Tibial nerve (tissue), 4 donors: ENCODE measurements at regions not wholly inside any gene's neighbourhood (a gene's known extent, or its start where the extent isn't known, plus 50 kb on each side); places are given as distances from the start of the nearest gene placed in this dataset.

Source experiments
- DNase-seq, 2 donors: peaks; one replicate each; pipeline ENCODE4 v3.0.0-alpha.2; 2019; ENCODE audit warnings: low spot score in 2 of 2
- H3K27ac ChIP-seq, 4 donors: fragments of 200-600 bp; sonication (generic) in 3 of 4; one replicate each; pipeline ENCODE4 v1.5.1; 2017 to 2019; ENCODE audit warnings: mild to moderate bottlenecking in 1 of 4
- H3K27me3 ChIP-seq, 2 donors: fragments of 200-600 bp; sonication (generic) in 1 of 2; one replicate each; pipeline versions ENCODE4 v1.5.1 to v1.6.0; 2017 to 2019
- H3K36me3 ChIP-seq, 3 donors: fragments of 200-600 bp; sonication (generic); one replicate each; pipeline ENCODE4 v1.5.1; 2018 to 2019
- H3K4me1 ChIP-seq, 4 donors: fragments of 200-600 bp; sonication (generic) in 3 of 4; one replicate each; pipeline ENCODE4 v1.5.1; 2017 to 2019
- H3K4me3 ChIP-seq, 4 donors: fragments of 200-600 bp; sonication (generic) in 3 of 4; one replicate each; pipeline ENCODE4 v1.5.1; 2017 to 2019; ENCODE audit warnings: mild to moderate bottlenecking in 1 of 4, moderate library complexity in 1 of 4
- H3K9me3 ChIP-seq, 4 donors: fragments of 200-600 bp; sonication (generic) in 3 of 4; one replicate each; pipeline ENCODE4 v1.5.1; 2017 to 2019
- CTCF ChIP-seq, 5 experiments: fragments of 200-600 bp in 3 of 5; fragments of 450-650 bp in 2 of 5; sonication (generic) in 3 of 5; IDR thresholded peaks; one replicate each; pipeline ENCODE4 v1.5.1; 2016 to 2019; ENCODE audit warnings: antibody characterized with exemption in 5 of 5, mild to moderate bottlenecking in 3 of 5, moderate library complexity in 2 of 5
- EP300 ChIP-seq, 2 donors: sonication (generic); formaldehyde crosslinking; IDR thresholded peaks; one replicate each; pipeline ENCODE4 v1.6.1; 2017; ENCODE audit warnings: antibody characterized with exemption in 2 of 2, mild to moderate bottlenecking in 1 of 2
- POLR2A ChIP-seq, 2 donors: fragments of 450-650 bp; IDR thresholded peaks; one replicate each; pipeline ENCODE4 v1.6.1; 2017; ENCODE audit warnings: antibody characterized with exemption in 2 of 2, mild to moderate bottlenecking in 2 of 2, moderate library complexity in 2 of 2
- WGBS, 2 donors: methylation state at CpG; one replicate each; pipeline ENCODE4 v1.1.5; 2018; 5-methylcytosine and 5-hydroxymethylcytosine counted together

GRCh38 chr3:157647820-157648219, 144.6 kb upstream of the VEPH1 start:
- peaks cover 0 to 3% (median 0%) of the 10 kb centered on the region in 4 donors for H3K4me1 ChIP-seq

GRCh38 chr3:157639756-157640426, 136.7 kb upstream of the VEPH1 start:
- TF ChIP-seq CTCF (IDR thresholded peaks at IDR 0.05) (no peak), EP300 (IDR thresholded peaks at IDR 0.05) (no peak)
- Histone ChIP-seq H3K27me3 (no peaks in the 10 kb centered on the region), H3K27ac (no peak overlapping the region), H3K4me3 (no peak overlapping the region), H3K9me3 (peaks cover 0 to 21% (median 3%) of the 10 kb centered on the region in 4 donors), H3K36me3 (no peaks in the 10 kb centered on the region), H3K4me1 (no peaks in the 10 kb centered on the region)
- WGBS, 2 donors, result 72 to 75% methylated on average over 2 of the region's 2 CpGs
- no peak for DNase-seq

More at GRCh38 chr3:157647820-157648219, 144.6 kb upstream of the VEPH1 start:
- Histone ChIP-seq H3K4me3 (no peak overlapping the region), H3K9me3 (no peaks in the 10 kb centered on the region), H3K27ac (no peak overlapping the region), H3K36me3 (no peaks in the 10 kb centered on the region), H3K27me3 (no peaks in the 10 kb centered on the region)
- TF ChIP-seq CTCF (IDR thresholded peaks at IDR 0.05) (no peak), POLR2A (IDR thresholded peaks at IDR 0.05) (no peak), EP300 (IDR thresholded peaks at IDR 0.05) (no peak)
- DNase-seq, result no peak
- 89 to 91% methylated on average over 4 of the region's 4 CpGs for WGBS, 2 donors

GRCh38 chr3:157637866-157638265, 134.7 kb upstream of the VEPH1 start:
- Histone ChIP-seq H3K27me3 (no peaks in the 10 kb centered on the region), H3K4me1 (no peaks in the 10 kb centered on the region), H3K9me3 (peaks cover 0 to 21% (median 3%) of the 10 kb centered on the region in 4 donors), H3K27ac (no peak overlapping the region), H3K36me3 (no peaks in the 10 kb centered on the region), H3K4me3 (no peak overlapping the region)
- 69 to 70% methylated on average over 1 of the region's 1 CpG for WGBS, 2 donors
- no peak for DNase-seq
- no peak for TF ChIP-seq EP300 (IDR thresholded peaks at IDR 0.05)
- no peak for TF ChIP-seq CTCF (IDR thresholded peaks at IDR 0.05)
- no peak for TF ChIP-seq POLR2A (IDR thresholded peaks at IDR 0.05)

DNA sequence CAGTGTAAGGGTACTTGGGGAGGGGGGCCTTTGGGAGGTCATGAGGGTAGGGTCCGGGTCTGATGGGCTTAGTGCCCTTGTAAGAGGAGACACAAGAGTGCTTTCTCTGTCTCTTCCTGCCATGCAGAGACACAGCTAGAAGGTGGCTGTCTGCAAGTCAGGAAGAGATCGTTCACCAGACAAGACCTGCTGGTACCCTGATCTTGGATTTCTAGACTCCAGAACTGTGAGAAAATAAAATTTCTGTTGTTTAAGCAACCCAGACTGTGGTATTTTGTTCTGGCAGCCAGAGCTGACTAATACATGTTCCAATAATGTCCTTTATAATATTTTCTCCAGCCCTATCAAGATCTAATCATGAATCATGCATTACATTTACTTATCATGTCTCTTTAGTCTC, 130.0 kb upstream of the VEPH1 start:
- Histone ChIP-seq H3K9me3 (peaks cover 0 to 15% (median 2%) of the 10 kb centered on the region in 4 donors), H3K27ac (no peak overlapping the region), H3K36me3 (no peaks in the 10 kb centered on the region), H3K4me3 (no peak overlapping the region), H3K27me3 (no peaks in the 10 kb centered on the region), H3K4me1 (no peaks in the 10 kb centered on the region)
- TF ChIP-seq POLR2A (IDR thresholded peaks at IDR 0.05) (no peak), EP300 (IDR thresholded peaks at IDR 0.05) (no peak), CTCF (IDR thresholded peaks at IDR 0.05) (no peak)
- no peak for DNase-seq
- WGBS, 2 donors, result 68 to 76% methylated on average over 2 of the region's 2 CpGs

DNA sequence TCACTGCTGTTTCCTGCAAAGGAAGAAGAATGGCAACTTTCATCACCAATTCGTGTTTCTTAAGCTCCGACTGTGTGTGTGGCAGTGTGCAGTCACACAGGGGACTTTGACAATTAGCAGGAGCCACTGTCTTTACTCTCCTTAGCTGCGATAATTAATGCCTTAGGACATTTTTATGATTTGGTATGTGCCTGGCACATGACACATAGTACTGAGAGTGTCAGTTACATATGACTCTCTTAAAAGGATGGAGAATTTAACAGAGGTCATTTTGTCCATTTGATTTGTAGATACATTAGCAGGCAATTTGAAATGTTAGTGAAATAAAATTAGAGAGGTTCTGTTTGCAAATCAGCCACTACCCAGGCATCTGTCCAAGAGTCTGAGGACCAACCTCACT, 128.9 kb upstream of the VEPH1 start:
- 52 to 56% methylated on average over 3 of the region's 3 CpGs for WGBS, 2 donors
- TF ChIP-seq EP300 (IDR thresholded peaks at IDR 0.05), result no peak
- no peak for TF ChIP-seq CTCF (IDR thresholded peaks at IDR 0.05)
- no peak for TF ChIP-seq POLR2A (IDR thresholded peaks at IDR 0.05)
- peaks cover 0 to 4% (median 0%) of the 10 kb centered on the region in 4 donors for H3K9me3 ChIP-seq
- H3K36me3 ChIP-seq, result no peaks in the 10 kb centered on the region
- H3K4me1 ChIP-seq, result no peaks in the 10 kb centered on the region
- DNase-seq, result no peak
- no peaks in the 10 kb centered on the region for H3K27me3 ChIP-seq
- no peak overlapping the region for H3K4me3 ChIP-seq
- H3K27ac ChIP-seq, result no peak overlapping the region
